DMS153 treated with DMSO at 0.1 percent for 48 hours (cell line): ENCODE measurements at regions not wholly inside any gene's neighbourhood (a gene's known extent, or its start where the extent isn't known, plus 50 kb on each side); places are given as distances from the start of the nearest gene placed in this dataset.

Experiments
- DNase-seq: peaks from one replicate; lab custom pipeline; 2025; ENCODE audit not compliant: unreplicated experiment; lab: John Stamatoyannopoulos, UW

DNA sequence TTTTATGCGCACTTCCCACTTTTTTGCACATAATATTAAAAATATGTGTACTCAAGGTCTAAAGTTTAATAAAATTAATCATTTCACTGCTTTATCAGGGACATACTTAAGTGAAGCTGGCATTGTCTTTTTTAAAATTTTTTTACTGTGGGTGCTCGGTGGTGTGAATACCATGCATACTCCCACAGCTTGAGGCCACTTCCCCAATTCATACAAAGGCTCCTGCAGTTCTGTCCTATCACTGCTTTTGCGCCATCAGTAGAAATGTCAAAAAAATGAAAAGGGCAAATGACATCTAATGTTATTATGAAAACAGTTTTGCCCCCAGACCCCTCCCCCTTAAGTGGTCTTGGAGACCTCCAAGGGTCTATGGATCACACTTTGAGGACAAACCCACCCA, 464.1 kb upstream of the ARID1B start:
- no peak for DNase-seq

DNA sequence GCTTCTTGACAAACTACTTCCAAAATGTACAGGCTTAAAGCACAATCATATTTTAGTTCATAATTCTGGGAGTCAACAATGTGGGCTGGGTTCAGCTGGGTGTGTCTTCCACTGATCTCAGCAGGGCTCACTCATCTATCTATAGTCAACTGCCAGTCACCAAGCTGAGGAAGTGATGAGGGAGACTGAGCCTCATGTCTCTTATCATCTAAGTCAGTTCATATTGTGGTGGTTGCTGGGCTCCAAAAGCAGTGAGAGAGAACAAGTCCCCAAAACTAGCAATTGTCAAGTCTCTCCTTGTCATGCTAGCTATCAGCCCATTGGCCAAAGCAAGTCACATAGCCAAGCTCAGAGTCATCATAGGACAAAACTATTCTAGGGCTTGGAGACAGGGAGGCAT, 465.9 kb upstream of the ARID1B start:
- no peak for DNase-seq

DNA sequence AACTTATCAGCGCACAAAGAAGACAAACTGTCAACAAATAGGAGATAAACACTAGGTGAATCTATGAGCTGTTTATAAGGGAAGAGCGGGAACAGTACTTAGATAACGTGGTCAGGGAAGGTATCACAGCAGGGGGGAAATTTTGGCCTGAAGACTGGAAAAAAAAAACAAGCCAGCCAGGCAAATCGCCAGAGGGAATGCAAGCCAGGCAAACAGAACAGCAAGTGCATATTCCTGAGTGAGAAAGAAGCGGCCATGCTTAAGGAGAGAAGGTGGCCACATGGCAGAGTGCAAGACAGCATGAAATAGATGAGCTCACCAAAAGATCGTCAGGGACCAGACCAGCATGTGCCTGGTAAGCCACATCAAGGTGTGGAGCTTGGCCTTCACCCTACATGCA, 466.5 kb upstream of the ARID1B start:
- no peak for DNase-seq

DNA sequence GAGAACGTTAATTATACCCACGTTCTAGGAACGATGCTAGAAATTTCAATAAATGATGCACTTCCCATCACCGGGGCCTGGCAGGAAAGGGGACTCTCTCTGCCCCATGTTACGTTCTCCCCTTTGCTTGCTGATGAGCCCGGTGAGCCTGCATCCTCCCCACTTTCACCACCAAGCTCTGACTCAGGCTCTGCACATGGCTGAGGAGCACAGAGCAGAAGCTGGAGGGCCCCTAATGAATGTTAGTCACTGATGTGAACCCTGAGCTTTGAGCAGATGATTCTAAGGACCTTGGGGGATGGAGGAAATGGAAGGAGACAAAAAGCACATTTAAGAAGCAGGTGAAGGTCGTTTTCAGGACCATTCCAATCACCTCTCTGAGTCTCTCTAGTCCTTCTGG, 468.2 kb upstream of the ARID1B start:
- DNase-seq = no peak

DNA sequence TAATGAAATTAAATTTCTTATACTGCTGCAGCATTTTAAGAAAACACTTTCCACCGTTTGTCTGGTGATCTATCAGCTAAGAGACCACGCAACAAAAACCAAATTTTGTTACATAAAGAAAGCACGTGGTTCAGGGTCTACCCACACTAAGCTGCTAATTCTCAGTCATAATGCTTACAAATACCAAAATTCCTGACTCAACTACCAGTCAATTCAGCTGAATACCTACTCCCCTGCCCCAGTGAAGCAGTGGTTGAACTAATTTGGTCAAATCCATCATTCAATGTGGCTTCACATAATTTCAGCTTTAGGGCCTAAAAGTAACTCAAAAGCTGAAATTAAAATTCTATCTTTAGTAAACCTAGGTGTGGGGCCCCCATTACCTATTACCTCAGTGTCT, 468.6 kb upstream of the ARID1B start:
- no peak for DNase-seq

DNA sequence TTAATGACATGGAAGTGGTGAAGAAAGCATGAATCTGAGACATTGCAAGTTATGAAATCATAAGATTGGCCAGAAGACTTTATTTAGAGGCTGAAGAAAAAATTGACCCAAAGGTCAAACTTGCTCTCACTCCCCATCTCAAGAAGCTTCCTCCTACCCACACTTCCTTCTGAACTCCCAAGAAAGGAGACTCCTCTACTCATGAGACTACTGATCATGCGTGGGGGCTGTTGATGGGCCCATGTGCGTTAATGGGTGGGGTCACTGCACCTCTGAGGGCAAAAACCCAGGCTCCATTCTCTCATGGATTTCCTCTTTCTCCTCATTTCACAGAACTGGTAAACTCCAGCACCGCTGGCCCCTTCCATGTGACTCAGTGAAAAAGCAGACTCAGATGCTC, 470.6 kb upstream of the ARID1B start:
- DNase-seq = no peak

DNA sequence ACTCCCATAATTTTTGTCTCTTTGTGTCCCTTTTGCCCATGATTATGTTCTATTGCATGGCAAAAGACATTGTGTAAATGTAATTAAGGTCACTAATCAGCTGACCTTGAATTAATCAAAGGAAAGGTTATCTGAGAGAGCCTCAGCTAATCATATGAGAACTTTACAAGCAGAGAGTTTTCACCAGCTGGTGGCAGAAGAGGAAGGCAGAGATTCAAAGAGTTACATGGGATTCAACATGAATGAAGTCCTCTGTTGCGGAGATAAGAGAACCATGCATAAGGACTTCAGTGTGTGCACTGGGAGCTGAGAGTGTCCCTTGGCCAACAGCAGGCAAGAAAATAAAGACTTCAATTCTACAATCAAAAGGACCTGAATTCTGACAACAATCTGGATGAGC, 494.1 kb upstream of the ARID1B start:
- no peak for DNase-seq

DNA sequence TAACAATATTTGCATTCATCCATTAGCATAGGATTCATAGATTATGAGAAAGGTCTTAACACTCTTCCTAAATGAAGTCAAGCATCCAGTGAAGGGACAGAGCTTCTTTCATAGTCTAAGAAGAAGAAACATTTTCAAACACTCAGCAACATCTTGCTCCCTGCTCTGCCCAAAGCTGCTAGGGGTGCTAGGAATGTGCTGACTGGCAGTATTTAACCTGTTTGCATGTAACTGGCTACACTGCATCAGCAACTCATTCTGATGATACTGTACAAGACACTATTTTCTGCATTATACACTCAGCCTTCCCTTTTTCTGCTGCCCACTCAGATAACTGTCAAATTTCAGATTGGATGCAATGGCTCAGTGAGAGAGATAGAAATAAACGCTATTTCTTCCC, 495.1 kb upstream of the ARID1B start:
- DNase-seq = no peak

DNA sequence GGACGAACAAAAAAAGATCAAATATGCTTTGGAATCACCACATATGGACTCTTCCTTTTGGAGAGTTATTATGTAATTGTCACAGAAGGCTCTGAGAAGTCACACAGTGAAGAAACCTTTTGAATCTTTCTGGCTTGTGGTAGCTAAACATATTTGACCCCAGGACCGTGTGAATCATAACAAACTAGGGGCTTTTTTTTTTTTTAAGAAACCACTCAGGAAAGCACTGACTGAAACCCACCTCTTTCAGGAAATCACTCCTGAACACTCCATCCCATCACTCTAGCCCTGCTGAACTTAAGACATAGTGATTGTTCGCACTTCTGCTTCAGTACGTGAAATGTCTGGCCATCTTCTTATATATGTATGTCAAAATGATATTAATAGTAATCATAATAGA, 495.9 kb upstream of the ARID1B start:
- DNase-seq = no peak

DNA sequence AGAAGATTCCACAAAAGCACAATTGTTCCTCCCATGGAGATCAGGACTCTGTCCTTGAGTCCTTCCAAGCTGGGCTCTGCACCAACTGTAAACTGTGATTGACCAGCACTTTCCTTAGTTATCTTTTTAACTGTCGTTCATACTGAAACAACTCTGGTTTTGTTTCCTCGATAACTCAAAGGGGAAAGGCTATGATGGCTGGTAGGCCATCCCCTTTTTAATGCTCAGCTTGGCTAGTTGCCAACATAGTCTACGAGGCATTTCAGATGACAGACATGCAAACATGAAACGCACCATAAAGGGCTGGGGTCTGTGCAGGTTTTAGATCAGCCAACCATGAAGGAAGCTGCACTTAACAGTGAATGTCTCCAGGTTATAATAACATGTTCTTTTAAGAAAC, 497.1 kb upstream of the ARID1B start:
- DNase-seq = peak; percentile 13

DNA sequence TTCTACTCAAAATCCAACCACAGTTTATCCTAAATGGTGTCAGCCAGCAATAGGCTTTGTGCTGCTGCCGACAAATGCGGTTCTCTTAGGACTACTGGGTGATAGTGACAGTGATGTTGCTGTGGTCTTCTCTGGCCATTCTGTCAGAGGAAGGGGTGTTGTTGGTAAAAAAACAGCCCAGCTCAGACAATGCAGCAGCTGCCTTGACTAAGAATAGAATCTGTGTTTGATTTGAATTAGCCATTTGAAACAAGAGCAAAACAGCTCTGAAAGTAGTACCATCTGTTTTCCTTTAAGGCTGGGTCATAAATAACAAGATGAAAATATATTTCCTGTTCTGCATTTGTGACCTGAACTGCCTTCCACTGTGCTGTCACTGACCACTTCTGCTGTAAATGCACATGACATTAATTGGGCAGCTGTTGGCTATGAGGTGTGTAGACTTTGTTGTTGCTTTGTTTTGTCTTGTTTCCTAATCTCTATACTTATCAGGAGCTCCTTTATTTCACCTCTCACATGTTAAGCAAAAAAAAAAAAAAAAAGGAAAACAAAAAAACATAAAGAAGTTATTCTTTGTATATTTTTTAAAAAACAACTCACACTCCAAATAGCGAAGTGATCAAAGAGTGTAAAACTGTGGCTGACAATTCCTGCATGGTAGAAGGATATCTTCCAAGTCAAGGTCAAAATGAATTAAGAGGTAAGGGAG, 497.8 kb upstream of the ARID1B start:
- DNase-seq = peak; percentile 45

DNA sequence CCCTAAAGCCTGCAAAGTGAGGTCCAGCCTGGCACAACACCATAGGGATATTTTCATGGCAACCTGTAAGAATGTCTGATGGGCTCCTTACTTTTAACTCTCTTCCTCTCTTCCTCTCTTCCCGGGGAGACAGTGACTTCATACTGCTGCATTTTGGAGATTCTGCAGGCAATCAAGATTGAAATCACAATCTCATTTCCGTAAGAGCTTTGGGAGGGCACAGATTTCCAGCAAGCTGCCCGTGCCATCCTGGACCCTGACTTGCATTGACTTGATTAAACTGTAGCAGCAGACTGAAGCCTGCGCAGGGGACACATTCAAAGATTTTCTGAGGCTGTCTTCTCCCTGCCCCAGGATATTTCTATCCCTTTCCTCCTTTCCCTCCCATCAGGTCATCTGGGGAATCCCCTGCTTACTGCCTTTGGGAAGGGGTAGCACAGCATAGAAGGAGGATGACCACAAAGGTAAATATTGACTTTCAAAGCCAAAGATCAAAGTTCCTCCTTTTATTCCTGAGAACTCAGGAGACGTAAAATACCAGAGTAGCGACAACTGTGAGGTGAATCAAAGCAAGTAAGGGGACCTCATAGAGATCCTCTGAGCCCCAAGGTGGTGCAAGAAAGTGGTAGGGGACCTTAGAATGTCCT, 504.0 kb upstream of the ARID1B start:
- no peak for DNase-seq

DNA sequence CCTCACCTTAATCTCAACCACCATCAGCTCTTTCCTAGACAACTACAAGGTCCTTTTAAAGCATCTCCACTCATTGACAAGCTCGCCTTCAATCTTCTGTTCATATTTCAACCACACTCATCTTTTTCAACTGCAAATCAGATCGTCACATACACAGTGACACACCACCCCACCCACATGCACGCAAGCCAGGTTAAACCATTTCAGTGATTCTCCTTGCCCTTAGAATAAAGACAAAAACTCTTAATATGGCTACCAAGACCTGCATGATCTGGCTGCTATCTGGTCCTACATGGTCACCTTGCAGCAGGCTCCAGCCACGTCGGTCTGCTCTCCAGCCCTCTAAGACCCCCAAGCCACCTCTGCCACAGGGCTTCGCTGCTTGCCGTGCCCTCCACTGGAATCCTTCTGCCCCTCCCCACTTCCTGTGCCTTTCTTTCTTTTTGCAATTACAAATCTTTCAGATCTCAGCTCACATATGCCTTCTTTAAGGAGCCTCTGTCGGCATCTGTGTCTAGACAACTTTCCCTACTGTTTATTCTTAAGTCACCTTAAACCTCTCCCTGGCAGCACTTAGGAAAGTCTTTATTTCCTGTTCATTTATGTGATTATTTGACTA, 507.3 kb upstream of the ARID1B start:
- no peak for DNase-seq

DNA sequence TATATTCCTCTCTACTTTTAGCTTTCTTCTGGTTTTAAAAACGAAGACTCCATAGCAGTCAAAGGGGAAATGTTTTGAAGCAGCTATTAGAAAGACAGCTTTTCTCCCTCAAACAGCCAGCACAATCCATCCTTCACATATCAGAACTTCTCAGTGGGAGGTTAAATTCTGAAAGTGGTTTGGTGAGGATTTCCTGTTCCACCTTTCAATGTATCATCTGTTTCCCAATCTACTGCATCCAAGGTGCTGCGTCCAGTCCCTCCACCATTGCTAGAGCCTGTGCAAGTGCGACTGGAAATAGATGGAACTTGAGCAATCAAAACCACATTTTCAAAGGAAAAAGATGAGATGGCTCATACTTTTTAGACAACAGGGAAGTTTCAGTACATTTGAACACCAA, 508.3 kb upstream of the ARID1B start:
- no peak for DNase-seq

DNA sequence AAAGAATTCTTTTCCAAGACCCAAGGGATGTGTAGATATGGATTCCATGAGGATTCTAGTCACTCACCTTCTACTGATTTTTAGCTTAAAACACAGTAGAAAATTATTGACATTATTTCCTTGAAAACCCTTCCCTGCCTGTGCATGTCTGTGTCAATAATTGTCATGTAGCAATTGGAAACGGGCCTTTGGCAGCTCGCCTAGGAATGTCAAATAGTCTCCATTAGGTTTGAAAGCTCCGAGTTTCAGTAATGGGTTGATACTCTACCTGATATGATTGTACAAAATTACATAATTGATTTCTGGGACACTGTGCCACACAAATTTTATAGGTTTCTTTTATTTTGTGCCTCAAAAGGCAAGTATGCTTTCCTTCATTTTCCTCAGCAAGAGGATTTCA, 515.2 kb upstream of the ARID1B start:
- DNase-seq = peak; percentile 24

DNA sequence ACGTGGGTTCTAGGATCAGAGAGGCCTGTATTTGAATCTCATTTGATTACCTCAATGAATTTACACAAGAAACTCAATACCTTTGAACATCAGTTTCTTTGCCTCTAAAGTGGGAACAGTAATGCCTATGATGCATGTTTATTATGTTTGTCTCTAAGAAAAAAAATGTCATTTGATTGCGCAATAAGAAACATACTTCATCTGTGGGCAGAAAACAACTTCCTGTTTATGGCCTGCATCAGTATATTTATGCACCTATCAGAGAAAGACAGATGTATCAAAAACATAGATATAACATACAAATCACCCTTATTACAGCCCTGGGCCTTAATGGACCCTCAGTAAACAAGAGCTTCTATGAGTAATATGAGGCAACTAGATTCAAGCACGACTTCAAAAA, 516.4 kb upstream of the ARID1B start:
- no peak for DNase-seq

DNA sequence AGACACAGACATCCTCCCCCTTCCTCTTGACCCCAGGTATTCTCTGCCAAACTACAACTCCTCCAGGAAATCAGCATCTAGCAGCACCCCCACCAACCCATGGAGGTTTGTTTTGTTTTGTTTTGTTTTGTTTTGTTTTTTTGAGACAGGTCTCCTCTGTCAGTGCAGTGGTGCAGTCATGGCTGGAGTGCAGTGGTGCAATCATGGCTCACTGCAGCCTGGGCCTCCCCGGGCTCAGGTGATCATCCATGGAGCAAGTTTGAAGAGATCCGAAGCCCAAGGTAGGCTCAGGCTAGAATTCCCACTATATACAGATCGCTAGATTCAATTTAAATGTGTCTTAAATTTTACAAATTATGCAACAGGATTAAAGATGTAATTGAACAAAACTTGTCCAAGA, 518.2 kb upstream of the ARID1B start:
- no peak for DNase-seq

DNA sequence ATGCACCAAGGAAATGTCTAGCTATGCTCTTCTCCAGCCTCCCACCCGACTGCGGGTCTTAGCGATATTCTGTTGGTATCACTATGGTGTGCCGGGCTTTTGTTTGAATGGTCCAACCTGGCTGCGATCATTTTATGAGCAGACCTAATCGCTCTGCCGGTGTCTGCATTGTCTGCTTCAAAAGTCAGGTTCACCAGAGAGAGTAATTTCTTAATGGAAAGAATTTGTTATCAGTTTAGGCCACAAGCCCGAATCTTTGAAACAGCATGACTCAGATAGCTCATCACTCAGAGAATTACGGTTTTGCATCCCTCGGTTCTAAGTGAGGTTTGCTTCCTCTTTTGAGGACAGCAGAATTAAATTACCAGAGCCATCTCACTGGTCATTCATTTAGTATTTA, 521.0 kb upstream of the ARID1B start:
- DNase-seq = no peak

DNA sequence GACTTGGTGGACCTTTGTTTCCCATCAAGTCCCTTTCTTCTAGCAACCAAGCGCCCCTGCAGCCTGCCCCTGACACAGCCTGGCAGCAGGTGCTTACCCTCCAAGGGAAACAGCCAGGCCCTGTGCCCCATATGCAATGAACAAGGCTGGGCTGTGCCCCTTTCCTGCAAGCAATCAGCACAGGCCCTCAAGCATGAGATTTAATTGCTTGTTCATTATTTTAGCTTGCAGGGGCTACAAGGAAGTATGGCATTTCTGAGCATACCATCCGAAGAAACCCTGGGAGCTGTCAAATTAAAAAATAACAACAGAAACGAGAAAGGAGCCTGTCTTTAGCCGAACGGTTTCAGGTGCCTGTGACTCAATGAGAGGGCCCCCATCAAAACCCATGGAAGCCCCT, 522.9 kb upstream of the ARID1B start:
- DNase-seq = no peak

DNA sequence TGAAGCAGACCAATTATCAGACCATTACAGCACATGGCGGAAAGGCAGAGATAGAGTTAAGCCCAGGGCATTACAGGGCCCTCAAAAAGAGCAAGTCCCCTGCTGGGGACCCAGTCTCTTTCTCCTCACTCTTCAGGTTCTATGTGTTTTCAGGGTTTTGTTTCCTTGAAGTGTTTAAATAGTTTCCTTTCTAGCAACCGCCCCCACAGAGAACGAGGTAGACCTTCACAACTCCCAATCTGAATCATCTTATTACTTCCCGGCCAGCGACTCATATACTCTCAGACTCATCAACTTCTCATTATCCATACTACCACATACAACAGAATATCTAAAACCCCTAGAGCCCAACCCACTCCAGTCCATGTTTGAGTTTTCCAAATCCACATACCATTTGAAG, 526.6 kb upstream of the ARID1B start:
- DNase-seq = no peak

DNA sequence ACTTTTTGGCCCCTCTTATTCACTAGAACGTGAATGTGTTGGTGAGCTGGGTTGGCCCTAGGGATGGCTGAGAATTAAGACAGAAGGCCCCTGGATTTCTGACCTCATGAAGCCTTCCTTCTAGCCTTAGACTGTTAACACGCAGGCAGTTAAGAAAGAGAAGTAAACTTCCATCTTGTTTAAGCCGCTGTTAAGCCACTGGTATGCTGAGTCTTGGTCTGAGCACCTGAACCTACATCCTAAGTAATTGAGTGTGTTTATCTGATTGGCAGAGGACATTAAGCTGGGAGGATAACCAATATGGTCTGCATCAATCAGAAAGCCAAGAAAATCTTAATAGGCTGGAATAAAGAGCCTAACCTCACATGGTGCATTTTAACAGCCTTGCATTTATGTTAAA, 535.0 kb upstream of the ARID1B start:
- no peak for DNase-seq

DNA sequence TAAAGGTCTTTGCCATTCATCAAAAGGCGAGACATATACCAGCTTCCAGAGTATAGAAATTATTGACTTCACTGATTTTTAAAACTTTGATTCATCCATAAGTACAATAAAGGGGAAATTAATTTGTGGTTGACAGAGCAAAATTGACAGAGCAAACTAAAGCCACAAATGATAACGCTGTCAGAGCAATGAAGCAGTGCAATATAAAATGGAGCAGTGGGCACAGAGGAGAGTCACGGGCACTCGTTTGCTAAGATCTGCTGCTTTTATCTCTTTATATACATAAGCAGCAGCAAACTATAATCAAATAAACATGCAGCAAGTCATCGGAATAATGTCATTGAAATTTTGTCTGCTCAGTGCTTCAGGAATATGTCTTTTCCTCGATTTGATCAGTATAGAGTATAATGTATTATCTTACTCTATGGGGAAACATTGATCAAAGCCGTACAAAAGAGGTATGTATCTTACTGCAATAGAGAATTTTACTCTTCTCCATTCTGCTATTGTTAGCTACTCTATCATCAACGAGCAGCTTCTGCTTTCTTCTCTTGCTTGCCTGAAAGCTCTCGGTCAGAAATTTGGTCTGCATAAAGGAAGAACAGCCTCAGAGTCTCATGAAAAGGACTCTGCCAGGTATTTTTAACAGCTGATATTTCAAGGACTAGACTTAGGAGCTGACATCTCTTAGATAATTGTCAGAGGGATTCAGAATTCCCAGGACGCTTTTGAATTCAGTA, 546.0 kb upstream of the ARID1B start:
- DNase-seq = no peak
